NOMO-1 (cell line): ENCODE measurements at regions not wholly inside any gene's neighbourhood (a gene's known extent, or its start where the extent isn't known, plus 50 kb on each side); places are given as distances from the start of the nearest gene placed in this dataset.

Experiments
- DNase-seq, 2 experiments: peaks; one replicate each; lab custom pipeline; 2025; ENCODE audit not compliant: unreplicated experiment in 2 of 2; lab: John Stamatoyannopoulos, UW

DNA sequence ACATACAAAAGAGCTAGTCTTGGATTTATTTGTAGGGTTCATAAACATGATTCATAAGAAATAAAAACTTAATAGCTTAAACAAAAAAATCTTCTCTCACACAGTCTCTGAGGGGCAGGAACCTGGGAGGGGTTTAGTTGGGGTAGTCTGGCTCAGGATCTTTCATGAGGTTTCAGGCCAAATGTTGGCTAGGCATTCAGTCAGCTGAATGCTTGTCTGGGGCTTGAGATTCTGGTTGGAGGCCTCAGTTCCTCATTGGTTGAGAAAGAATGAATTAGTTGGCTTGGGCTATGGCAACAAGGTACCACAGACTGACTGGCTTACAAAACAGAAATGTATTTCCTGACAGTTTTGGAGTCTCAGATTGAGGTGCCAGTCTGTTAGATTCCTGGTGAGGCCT lies 74.3 kb downstream of the ANKRD7 start:
- no peak for DNase-seq

DNA sequence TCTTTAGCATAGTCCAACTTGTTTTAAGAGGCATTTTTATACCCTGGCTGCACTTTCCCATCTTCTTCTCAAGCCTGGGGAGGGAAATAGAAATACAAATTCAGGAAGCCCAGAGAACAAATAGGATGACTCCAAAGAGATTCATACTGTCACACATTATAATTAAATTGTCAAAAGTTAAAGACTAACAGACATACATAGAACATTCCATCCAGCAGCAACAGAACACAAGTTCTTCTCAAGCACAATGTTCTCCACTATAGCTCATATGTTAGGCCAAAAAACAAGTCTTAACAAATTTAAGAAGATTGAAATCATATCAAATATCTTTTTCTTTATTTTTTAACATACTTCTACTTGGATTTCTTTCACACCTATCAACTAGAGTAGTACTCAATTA lies 75.7 kb downstream of the ANKRD7 start:
- DNase-seq = no peak

DNA sequence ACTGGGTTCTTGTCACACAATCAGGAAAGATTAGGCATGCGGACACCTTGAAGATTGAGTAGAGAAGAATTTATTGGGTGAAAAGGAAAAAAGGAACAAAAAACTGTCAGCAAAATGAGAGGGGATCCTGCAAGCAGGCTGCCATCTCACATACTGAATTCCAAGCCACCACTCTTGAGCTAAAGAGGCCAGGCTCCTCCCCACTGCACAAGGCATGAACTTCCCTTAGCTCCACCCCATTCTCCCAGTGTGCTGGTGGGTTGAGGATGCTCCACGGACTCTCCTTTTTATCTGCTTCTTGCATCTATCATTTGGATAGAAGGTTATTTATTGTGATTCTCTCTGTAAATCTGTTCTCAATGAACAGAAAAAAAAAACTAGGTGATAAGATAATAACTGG lies 79.6 kb downstream of the ANKRD7 start:
- no peak for DNase-seq

DNA sequence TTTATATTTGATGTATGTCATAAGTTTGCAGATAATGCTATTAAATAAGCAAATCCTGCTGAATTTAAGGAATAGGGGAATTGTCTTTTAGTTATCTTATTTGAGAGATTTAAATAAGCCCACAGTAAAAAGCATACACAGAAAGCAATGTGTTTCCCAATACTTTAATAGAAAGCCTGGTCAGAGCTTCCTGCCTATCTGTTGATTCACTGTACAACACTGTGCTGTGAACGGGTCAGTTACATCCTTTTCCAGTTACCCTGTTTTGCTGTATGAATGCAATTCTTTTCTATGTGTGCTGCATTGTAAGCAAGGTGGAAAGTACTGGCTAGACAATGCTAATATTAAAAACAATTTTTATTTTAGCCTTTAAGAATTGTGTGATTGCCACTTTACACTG lies 81.2 kb downstream of the ANKRD7 start:
- DNase-seq = peak in 1 of 2 experiments; percentile 11

DNA sequence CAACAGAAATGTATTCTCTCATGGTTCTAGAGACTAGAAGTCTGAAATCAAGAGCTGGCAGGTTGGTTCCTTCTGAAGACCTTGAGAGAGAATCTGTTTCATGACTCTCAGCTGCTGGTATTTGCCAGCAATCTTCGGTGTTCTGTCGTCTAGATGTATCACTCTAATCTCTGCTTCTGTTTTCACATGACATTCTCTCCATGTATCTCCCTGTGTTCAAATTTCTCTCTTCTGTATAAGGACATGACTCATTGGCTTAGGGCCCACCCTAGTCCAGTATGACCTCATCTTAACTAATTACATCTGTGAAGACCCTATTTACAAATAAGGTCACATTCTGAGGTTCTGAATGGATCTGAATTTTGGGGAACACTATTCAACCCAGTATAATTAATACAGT lies 82.3 kb downstream of the ANKRD7 start:
- no peak for DNase-seq

DNA sequence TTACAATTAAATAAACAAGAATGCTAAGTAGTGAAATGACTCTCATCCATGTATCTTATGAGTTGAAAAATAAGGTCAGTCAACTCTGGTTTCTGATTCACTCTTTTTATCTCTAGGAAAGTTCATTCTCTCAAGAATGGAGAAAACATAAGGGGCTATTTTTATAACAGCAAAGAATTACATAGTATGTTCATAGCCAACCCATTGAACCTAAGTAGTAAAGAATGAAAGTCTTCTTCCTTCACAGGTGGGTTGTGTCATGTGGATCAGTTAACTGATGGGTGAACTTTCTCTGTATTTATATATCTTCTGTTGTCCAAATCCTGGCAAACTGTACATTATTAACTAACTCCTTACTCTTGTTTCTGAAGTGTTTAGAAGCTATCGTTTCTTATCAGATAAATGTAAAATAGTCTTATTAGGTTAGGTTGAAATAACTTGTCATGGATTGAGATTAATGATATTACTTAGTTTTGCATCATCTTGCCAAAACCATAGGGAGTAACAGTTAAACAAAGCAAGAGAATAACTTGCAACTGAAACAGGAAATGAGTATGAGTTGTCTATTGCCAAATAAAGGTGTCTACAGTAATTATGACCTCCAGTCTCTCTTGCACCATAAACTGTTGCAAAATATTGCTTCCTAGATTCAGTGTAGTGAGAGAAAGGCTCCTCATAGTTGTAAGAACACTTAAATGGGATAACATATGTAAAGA lies 86.8 kb downstream of the ANKRD7 start:
- DNase-seq = peak; percentile 67 to 87

DNA sequence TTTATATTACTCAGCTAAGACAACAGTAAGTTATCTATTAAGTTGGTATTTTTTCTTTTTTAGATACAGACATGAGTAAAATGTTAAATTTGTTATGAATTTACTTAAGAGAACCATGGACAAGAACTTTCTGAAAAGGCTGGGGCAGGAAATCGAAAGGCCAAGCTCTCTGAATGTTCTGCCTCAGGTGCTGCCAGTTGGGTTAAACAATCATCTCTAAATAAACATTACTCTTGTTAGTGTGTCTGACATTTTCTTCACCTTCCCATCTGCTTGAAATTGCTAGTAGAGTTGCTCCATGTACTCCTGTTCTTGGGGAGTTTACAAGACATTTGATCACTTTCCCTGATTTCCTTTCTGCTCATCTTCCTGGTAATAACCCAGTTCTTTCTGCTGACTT lies 87.5 kb downstream of the ANKRD7 start:
- DNase-seq = no peak

DNA sequence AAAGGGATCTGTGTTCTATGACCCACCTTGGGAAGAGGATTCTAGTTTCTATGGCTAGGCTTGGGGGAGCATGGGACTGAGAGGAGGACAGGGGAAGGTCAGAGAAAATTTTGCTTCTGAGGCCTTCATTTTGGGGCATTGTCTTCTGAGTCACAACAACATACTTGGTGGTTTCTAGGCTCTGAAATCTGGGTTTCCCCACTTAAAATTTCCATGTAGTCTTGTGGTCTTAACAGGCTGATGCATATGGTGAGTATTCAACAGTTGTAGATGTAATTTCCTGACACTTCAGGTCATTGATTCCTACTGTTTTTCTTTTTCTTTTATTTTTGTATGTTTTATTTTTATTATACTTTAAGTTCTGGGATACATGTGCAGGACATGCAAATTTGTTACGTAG lies 88.5 kb downstream of the ANKRD7 start:
- DNase-seq = no peak

DNA sequence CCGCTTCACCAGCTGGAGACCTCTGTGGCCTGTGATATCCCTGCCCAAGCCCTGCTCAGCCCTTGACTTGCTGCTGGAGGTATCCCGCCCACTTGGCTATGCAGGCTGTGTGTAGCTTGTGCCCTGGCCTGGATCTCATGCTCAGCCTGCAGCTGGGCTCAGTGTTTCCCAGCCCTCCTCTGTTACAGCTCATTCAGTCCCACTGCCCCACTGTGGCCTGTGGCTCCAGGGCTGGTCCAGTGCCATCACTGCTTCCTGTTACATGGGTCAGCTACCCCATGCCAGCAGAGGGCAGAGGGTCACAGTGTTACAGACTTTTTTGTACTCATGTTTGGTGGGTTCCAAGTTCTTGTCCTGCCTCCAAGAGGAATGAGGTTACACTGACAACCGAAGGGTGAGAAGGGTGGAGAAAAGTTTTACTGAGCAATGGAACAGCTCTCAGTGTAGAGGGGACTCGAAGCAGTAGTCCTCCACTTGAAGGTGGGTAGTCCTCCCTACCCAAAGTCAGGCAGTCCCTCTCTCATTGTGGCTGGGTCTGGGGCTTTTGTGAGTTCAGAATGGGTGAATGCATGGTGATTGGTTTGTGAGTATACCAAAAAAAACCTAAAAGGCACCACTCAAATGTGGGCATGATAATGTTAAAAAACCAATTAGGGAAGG lies 100.4 kb downstream of the ANKRD7 start:
- no peak for DNase-seq

DNA sequence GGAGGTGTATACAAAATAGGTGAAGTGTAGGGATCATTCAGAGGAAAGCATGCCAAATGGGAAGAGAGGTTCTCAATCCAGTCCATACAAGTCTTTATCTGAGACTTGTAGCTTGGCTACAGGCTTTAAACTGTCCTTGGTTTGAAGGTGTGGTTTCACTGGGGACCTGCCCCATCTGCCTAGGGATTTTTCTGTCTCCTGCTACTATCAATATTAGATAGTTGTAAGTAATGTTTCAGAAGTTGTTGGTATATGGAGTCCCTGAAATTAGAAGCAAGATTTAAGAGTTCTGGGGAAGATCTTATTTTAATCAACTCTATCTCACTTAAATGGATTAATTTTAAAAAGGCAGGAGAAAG lies 100.9 kb downstream of the ANKRD7 start:
- DNase-seq = no peak

DNA sequence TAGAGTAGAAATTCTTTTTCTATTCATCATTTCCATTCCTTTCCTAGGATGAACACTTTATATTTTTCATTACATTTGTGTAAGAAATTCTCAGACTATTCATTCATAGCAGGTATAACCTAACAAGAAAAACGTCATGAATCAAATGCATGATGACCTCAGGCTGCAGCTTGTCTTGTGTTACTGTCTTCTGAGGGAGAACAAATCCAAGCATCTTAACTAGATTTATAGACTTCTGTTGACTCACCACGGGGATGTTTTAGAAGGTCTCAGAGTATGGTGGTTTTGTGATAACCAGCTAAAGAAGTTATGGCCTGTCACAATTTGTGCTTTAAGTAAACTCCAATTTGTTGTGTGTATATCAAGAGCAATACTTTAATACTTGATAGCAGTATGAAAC lies 102.7 kb downstream of the ANKRD7 start:
- DNase-seq = no peak

DNA sequence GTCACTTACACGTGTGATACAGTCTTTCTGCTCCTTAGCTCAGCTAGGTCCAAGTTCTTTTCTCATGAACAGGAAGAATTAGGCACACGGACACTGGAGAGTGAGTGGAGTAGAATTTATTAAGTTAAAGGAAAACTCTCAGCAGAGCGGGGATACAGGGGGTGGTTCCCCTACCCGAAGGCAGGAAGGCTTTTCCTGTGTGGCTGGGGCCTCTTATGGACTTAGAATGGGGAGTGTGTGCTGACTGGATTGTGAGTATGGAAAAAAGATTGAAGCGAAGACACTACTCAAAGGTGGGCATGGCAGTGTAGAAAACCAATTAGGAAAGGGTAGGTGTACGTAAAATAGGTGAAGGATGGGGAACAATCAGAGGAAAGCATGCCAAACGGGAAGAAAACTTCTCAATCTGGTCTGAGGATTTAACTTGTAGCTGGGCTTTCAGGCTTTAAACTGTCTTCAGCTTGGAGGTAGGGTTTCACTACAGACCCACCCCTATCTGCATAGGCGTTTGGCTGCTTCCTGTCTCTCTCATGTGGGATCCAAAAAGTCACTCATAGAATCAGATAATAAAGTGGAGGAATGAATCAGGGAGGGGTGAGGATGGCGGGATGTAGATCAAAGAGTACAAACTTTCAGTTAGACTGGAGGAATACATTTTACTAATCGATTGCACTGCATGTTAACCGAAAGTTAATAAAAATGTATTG lies 104.2 kb downstream of the ANKRD7 start:
- DNase-seq = no peak

DNA sequence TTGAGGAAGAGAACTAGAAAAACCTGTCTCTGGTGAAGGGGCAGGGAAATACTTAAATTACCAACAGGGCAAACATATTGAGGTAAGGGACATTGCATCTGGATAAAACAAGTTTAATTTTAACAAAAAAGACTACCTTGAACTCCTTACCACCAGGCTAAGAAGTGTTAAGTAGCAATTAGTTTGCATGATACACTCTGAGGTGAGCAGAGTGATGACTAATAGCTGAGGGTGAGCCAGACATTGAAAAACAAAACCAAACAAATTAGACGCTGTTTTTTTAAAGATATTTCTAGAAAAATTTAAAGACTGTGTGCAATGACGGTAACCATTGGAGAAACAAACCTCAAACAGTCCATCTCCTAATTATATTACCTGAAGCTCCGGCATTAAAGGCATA lies 105.9 kb downstream of the ANKRD7 start:
- DNase-seq = no peak

DNA sequence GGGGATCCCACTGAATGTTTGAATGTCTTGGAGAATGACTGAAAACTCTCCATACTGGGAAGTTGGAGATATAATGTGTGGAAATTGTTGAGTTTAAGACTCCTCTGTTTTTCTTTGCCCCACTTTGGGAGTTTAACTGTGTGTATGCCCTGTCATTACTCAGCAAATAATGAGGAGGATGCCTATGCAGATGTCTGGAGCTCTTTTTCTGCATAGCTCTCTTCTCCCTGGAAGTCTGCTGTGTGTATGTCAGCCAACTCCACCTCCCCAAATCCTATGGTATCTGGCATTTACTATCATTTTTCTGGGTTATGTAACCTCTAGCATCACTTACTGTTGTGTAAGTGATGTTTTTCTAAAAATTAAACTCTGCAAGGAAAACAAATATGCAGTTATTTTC lies 122.2 kb downstream of the ANKRD7 start:
- DNase-seq = no peak

DNA sequence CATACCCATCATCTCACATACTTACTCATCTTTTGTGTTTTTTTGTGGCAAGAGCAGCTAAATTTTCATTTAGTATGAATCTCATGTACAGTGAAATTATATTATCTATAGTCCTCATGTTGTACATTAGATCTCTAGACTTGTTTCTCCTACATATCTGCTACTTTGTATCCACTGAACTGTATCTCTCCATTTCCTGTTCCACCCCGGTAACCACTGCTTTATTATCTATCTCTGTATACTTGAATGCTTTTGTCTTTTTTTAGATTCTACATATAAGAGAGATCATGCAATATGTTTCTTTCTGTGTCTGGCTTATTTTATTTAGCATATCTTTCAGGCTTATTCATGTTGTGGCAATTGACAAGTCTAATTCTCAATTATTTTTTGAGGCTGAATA lies 125.1 kb downstream of the ANKRD7 start:
- DNase-seq = no peak

DNA sequence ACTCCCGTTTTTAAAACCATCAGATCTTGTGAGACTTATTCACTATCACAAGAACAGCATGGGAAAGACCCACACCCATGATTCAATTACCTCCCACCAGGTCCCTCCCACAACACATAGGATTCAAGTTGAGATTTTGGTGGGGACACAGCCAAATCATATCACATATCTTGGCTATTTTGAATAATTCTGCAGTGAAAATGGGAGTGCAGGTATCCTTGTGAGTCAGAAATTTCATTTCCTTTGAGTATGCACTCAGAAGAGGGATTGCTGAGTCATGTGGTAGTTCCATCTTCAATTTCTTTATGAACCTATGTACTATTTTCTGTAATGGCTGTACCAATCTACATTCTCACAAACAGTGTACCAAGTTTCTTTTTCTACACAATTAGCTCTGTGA lies 125.8 kb downstream of the ANKRD7 start:
- no peak for DNase-seq

DNA sequence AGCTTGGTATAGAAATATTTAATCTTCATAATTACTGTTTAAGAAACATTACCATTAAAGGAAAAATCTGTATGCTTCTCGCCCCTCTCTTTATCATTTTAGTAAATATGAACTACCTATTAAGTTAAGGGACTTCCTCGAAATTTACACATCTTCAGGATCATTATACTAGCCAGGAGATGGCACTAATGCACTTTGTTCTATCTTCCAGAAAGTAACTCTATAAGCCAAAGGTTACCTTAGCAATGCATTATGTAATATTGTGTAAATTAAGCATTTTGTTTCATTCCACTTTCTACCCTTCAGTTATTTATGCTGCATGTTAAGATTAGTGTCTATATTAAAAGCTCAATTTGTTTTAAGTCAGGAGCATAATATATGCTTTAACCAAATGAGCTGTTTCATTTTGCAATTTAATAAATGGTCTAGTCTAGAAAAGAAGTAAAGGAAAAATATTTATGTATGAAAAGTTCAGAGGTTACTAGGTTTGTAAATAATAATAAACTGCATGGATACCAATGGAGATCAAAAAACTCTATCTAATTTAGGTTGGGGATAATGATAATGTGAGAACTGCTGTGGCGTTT lies 128.5 kb downstream of the ANKRD7 start:
- peak in 1 of 2 experiments; percentile 65 for DNase-seq

DNA sequence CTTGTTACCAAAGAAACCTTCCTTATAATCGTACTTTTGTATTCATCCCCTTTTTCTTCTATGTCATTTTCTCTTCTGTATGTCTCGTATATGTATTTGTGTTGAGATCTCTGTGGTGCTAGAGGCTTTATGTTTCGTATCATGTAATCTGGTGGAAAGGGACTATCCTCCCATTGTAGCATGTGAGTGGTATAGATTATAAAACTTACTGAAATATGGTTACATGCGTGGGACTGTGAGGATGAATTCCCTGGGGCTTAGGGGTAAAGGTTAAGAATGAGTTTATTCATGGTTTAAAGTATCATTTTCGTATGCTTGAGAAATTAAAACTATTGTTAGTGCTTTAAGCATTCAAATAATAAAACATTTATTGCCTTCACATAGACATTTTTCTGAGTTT lies 141.9 kb downstream of the ANKRD7 start:
- DNase-seq = no peak

DNA sequence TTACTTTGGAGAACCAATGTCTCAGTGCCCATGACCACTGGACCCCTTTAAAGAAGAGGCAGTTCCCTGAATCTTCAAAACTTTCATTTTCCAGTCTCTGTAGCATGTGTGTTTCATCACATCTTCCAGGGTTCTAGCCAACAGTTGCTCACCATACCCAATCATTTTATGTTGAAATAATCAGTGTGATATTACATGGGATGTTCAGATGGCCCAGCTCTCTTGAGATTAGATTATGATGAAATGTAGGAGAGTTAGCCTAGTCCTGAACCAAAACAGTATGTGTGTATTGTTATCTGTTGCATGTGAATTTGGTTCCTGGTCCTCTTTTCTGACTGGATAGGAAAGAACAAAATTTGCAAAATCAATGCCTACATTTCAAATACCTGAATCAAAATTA lies 144.5 kb downstream of the ANKRD7 start:
- DNase-seq = no peak

DNA sequence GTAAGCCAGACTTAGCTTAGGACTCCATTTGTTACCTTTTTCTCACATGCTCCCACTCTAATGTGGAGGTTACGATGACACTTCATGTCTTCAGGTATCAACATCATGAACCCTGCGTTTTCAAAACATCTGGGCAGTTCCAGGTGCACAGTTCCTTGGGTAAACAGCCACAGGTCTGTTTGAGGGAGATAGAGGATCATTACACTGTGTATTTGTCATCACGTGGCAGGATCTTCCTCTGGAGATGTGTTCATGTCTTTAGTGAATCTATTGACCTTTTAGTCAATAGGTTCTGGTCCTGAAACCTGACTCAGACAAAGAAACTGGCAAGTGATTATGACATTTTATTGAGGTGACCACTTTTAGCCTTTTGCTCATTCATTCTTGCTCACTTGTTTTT lies 145.5 kb downstream of the ANKRD7 start:
- no peak for DNase-seq

DNA sequence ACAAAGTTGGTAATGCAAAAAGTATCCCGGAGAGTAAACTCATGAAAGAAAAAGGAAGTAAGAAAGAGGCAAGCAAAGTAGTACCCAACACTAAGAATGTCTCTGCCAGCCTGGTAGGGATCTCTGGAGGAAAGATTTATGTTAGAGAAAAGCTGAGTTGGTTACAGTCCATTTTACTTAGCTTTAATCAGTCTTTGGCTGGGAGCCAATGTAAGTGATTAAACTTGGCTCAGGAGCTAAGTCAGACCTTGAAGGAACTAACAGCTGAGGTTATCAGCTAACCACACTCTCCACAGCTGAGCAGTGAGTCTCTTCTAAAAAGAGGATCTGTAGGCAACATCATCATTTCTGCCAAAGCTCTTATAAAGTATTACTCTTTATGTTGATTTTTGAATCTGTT lies 148.0 kb downstream of the ANKRD7 start:
- peak in 1 of 2 experiments; percentile 75 for DNase-seq

DNA sequence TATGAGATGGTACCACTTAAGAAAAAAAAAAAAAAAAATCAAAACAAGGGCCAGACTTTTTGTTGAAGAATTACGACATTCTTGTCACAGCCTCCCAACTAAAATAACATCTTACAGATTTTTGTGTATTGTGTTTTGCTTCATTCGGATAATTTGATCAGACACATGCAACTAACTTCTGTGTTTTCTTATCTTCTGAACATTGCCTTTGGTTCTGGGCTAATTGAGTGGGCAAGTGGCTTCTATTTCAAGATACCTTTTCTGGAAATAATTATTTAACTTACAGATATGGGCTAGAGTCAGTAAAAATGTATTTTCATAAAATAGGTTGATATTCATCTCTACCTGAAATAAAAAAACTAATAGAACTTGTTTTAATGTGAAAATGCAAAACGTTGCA lies 165.1 kb downstream of the ANKRD7 start:
- no peak for DNase-seq
